CD4-positive, CD25-positive, alpha-beta regulatory T cell (primary cell): ENCODE measurements at regions not wholly inside any gene's neighbourhood (a gene's known extent, or its start where the extent isn't known, plus 50 kb on each side); places are given as distances from the start of the nearest gene placed in this dataset.

ENCODE experiments used
- ATAC-seq, 2 donors: fragments of 150-1000 bp; cut with Tn5 transposase; one replicate each; pipeline ENCODE4 v1.10.0; 2021; ENCODE audit warnings: low read depth in 2 of 2, moderate number of reproducible peaks in 2 of 2, moderate library complexity in 1 of 2
- DNase-seq, 3 donors: peaks; one replicate each; pipeline versions ENCODE4 v3.0.0 to v3.0.0-alpha.2; 2012 to 2022; ENCODE audit warnings: mixed read lengths in 1 of 3
- H3K27ac ChIP-seq: one replicate; pipeline ENCODE4 v1.7.0; 2013; ENCODE audit warnings: mild to moderate bottlenecking, low read length; ENCODE audit not compliant: insufficient read depth, poor library complexity, severe bottlenecking
- H3K27me3 ChIP-seq: one replicate; pipeline ENCODE4 v1.7.0; 2013; ENCODE audit warnings: low read length; ENCODE audit not compliant: control insufficient read depth, insufficient read depth
- H3K36me3 ChIP-seq: one replicate; pipeline ENCODE4 v1.7.0; 2013; ENCODE audit warnings: mild to moderate bottlenecking, low read length, moderate library complexity; ENCODE audit not compliant: control insufficient read depth, insufficient read depth
- H3K4me1 ChIP-seq: 2 replicates; pipeline ENCODE4 v1.7.0; 2013; ENCODE audit warnings: mild to moderate bottlenecking, low read length; ENCODE audit not compliant: insufficient read depth, control insufficient read depth, poor library complexity, severe bottlenecking
- H3K4me3 ChIP-seq: one replicate; pipeline ENCODE4 v1.7.0; 2013; ENCODE audit warnings: low read depth, mild to moderate bottlenecking, low read length, moderate library complexity
- H3K9me3 ChIP-seq, 2 experiments: 1 replicate in 1 of 2; 2 replicates in 1 of 2; pipeline ENCODE4 v1.7.0; 2013; ENCODE audit warnings: low read length in 2 of 2, mild to moderate bottlenecking in 1 of 2, moderate library complexity in 1 of 2; ENCODE audit not compliant: control insufficient read depth in 2 of 2
- H3K27ac Mint-ChIP-seq, 3 donors: one replicate each; pipeline ENCODE4 v1.8.0; 2020 to 2022; ENCODE audit warnings: mild to moderate bottlenecking in 3 of 3, mixed read lengths in 3 of 3, moderate library complexity in 2 of 3
- H3K27me3 Mint-ChIP-seq: one replicate; pipeline ENCODE4 v1.8.0; 2022; ENCODE audit warnings: mild to moderate bottlenecking, mixed read lengths
- H3K36me3 Mint-ChIP-seq: one replicate; pipeline ENCODE4 v1.8.0; 2020; ENCODE audit warnings: mixed read lengths
- H3K4me1 Mint-ChIP-seq, 4 donors: one replicate each; pipeline ENCODE4 v1.8.0; 2020 to 2022; ENCODE audit warnings: mixed read lengths in 4 of 4, mild to moderate bottlenecking in 1 of 4
- H3K4me3 Mint-ChIP-seq, 4 donors: one replicate each; pipeline ENCODE4 v1.8.0; 2020 to 2022; ENCODE audit warnings: mild to moderate bottlenecking in 4 of 4, mixed read lengths in 4 of 4, moderate library complexity in 3 of 4
- H3K9me3 Mint-ChIP-seq, 7 donors: one replicate each; pipeline ENCODE4 v1.8.0; 2020 to 2022; ENCODE audit warnings: mixed read lengths in 7 of 7, mild to moderate bottlenecking in 3 of 7, moderate library complexity in 2 of 7

DNA sequence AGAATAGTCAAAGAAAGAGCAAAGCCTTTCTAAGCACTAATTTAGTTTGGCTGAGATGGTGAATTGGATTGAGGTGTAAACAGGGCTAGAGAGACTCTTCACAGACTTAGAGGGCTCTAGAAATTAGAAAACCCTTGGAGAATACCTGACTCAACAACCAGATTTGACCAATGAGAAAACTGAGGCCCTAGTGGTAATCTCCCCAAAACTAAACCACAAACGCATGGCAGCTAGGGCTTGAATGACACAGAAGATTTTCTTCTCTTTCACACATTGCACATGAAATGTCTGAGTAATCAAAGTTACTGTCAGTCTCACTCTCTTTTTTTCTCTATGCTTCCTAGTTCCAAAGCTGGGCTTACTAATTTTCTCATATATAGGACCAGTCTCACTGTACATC lies 314.5 kb upstream of the KCNJ16 start:
- H3K27ac ChIP-seq = no peak overlapping the region
- no peak overlapping the region for H3K4me3 ChIP-seq
- no peaks in the 10 kb centered on the region for H3K4me1 ChIP-seq
- no peaks in the 10 kb centered on the region for H3K27me3 ChIP-seq
- ATAC-seq (no peak), DNase-seq (no peak)
- no peak overlapping the region for H3K4me3 Mint-ChIP-seq
- H3K9me3 ChIP-seq = no peaks in the 10 kb centered on the region
- H3K27me3 Mint-ChIP-seq = no peaks in the 10 kb centered on the region
- H3K36me3 Mint-ChIP-seq = no peaks in the 10 kb centered on the region
- H3K9me3 Mint-ChIP-seq = peaks cover 2 to 10% (median 7%) of the 10 kb centered on the region in 7 donors
- H3K4me1 Mint-ChIP-seq = no peaks in the 10 kb centered on the region
- no peak overlapping the region for H3K27ac Mint-ChIP-seq
- H3K36me3 ChIP-seq = no peaks in the 10 kb centered on the region

GRCh38 chr17:69761011-69761410 lies 314.0 kb upstream of the KCNJ16 start:
- ATAC-seq (no peak), DNase-seq (no peak)
- H3K4me1 ChIP-seq = no peaks in the 10 kb centered on the region
- no peaks in the 10 kb centered on the region for H3K36me3 ChIP-seq
- no peaks in the 10 kb centered on the region for H3K9me3 ChIP-seq
- H3K4me3 ChIP-seq = no peak overlapping the region
- H3K27ac Mint-ChIP-seq = no peak overlapping the region
- H3K36me3 Mint-ChIP-seq = no peaks in the 10 kb centered on the region
- no peaks in the 10 kb centered on the region for H3K4me1 Mint-ChIP-seq
- no peaks in the 10 kb centered on the region for H3K27me3 Mint-ChIP-seq
- H3K27me3 ChIP-seq = no peaks in the 10 kb centered on the region
- no peak overlapping the region for H3K27ac ChIP-seq
- H3K4me3 Mint-ChIP-seq = no peak overlapping the region
- H3K9me3 Mint-ChIP-seq = peaks cover 2 to 10% (median 7%) of the 10 kb centered on the region in 7 donors

DNA sequence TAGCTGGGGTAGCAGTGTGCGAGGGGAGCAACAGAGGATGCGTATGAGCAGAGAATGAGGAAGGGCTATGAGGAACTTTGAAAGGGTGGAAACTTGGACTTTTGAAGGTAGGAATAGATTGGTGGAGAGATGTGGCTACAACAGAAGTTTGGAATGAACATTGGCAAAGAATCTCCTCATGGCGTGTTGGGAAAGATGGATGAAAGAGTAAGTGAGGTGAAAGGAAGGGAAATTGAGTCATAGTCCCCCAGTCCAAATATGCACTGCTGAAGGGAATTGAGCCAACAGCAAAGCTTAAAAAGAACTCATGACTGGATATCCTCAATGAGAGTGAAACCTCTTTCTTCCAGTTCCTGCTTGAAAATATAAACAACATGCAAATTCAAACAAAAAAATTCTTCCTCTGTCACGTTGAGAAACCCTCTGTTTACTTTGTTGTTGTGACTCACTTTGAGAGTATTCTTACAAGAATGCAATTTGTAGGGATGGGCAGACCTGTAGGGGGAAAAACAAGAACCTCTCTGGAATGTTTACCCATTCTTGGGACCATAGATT lies 313.2 kb upstream of the KCNJ16 start:
- Mint-ChIP-seq H3K27ac (no peak overlapping the region), H3K9me3 (peaks cover 2 to 10% (median 4%) of the 10 kb centered on the region in 7 donors), H3K4me1 (no peaks in the 10 kb centered on the region), H3K36me3 (no peaks in the 10 kb centered on the region), H3K4me3 (no peak overlapping the region), H3K27me3 (no peaks in the 10 kb centered on the region)
- H3K27ac ChIP-seq = no peak overlapping the region
- no peaks in the 10 kb centered on the region for H3K4me1 ChIP-seq
- ATAC-seq (no peak), DNase-seq (no peak)
- no peak overlapping the region for H3K4me3 ChIP-seq
- no peaks in the 10 kb centered on the region for H3K27me3 ChIP-seq
- H3K9me3 ChIP-seq = no peaks in the 10 kb centered on the region
- no peaks in the 10 kb centered on the region for H3K36me3 ChIP-seq

- H3K27me3 ChIP-seq = no peaks in the 10 kb centered on the region
- H3K4me3 ChIP-seq = no peak overlapping the region
- ATAC-seq (no peak), DNase-seq (no peak)
- H3K4me1 ChIP-seq = no peaks in the 10 kb centered on the region
- H3K27ac ChIP-seq = no peak overlapping the region
- Mint-ChIP-seq H3K4me1 (no peaks in the 10 kb centered on the region), H3K27ac (no peak overlapping the region), H3K27me3 (no peaks in the 10 kb centered on the region), H3K9me3 (peaks cover 2 to 10% (median 4%) of the 10 kb centered on the region in 7 donors), H3K36me3 (no peaks in the 10 kb centered on the region), H3K4me3 (no peak overlapping the region)
- H3K36me3 ChIP-seq = no peaks in the 10 kb centered on the region
- no peaks in the 10 kb centered on the region for H3K9me3 ChIP-seq
Measured at GRCh38 chr17:69762359-69762758, 312.7 kb upstream of the KCNJ16 start.

DNA sequence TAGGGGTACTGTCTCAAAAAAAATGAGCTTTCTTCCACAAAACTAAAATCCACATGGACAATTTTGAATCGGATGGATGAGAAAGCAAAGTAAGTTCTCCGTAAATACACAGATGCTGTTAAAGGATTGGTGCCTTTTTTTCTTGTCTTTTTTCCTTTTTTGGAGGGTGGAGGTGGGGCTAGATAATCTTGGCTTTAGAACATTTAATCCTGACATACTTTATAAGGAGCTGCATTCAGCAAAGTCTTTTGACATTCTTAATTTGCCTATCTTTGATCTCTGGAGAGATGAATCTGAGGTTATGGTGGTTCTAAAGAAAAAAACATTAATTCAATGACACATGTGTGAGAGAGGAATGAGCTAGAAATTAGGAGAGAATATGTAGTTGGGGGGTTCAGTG lies 312.3 kb upstream of the KCNJ16 start:
- no peaks in the 10 kb centered on the region for H3K36me3 Mint-ChIP-seq
- Histone ChIP-seq H3K27me3 (no peaks in the 10 kb centered on the region), H3K27ac (no peak overlapping the region), H3K4me1 (no peaks in the 10 kb centered on the region), H3K9me3 (no peaks in the 10 kb centered on the region), H3K4me3 (no peak overlapping the region), H3K36me3 (no peaks in the 10 kb centered on the region)
- peaks cover under 1 to 10% (median 4%) of the 10 kb centered on the region in 7 donors for H3K9me3 Mint-ChIP-seq
- no peak overlapping the region for H3K4me3 Mint-ChIP-seq
- no peak overlapping the region for H3K27ac Mint-ChIP-seq
- no peak for DNase-seq
- no peaks in the 10 kb centered on the region for H3K4me1 Mint-ChIP-seq
- no peaks in the 10 kb centered on the region for H3K27me3 Mint-ChIP-seq
- no peak for ATAC-seq

- Mint-ChIP-seq H3K36me3 (no peaks in the 10 kb centered on the region), H3K4me3 (no peak overlapping the region), H3K27me3 (no peaks in the 10 kb centered on the region), H3K27ac (no peak overlapping the region), H3K9me3 (peaks cover 0 to 7% (median 3%) of the 10 kb centered on the region in 7 donors), H3K4me1 (no peaks in the 10 kb centered on the region)
- no peaks in the 10 kb centered on the region for H3K9me3 ChIP-seq
- H3K4me3 ChIP-seq = no peak overlapping the region
- no peaks in the 10 kb centered on the region for H3K36me3 ChIP-seq
- H3K27me3 ChIP-seq = no peaks in the 10 kb centered on the region
- DNase-seq = no peak
- ATAC-seq = no peak
- H3K4me1 ChIP-seq = no peaks in the 10 kb centered on the region
- no peak overlapping the region for H3K27ac ChIP-seq
Measured at GRCh38 chr17:69763503-69763902, 311.5 kb upstream of the KCNJ16 start.

GRCh38 chr17:69764146-69764545 lies 310.9 kb upstream of the KCNJ16 start:
- Mint-ChIP-seq H3K27ac (no peak overlapping the region), H3K4me1 (no peaks in the 10 kb centered on the region), H3K36me3 (no peaks in the 10 kb centered on the region), H3K27me3 (no peaks in the 10 kb centered on the region), H3K9me3 (peaks cover 0 to 7% (median 3%) of the 10 kb centered on the region in 7 donors), H3K4me3 (no peak overlapping the region)
- Histone ChIP-seq H3K9me3 (no peaks in the 10 kb centered on the region), H3K36me3 (no peaks in the 10 kb centered on the region), H3K4me3 (no peak overlapping the region), H3K27ac (no peak overlapping the region), H3K27me3 (no peaks in the 10 kb centered on the region), H3K4me1 (no peaks in the 10 kb centered on the region)
- no peak for ATAC-seq
- no peak for DNase-seq

- H3K27me3 ChIP-seq = no peaks in the 10 kb centered on the region
- H3K4me1 Mint-ChIP-seq = no peaks in the 10 kb centered on the region
- no peak overlapping the region for H3K27ac ChIP-seq
- H3K27ac Mint-ChIP-seq = no peak overlapping the region
- H3K4me3 Mint-ChIP-seq = no peak overlapping the region
- DNase-seq = no peak
- H3K9me3 Mint-ChIP-seq = peaks cover 0 to 11% (median 2%) of the 10 kb centered on the region in 7 donors
- no peaks in the 10 kb centered on the region for H3K4me1 ChIP-seq
- H3K9me3 ChIP-seq = no peaks in the 10 kb centered on the region
- no peaks in the 10 kb centered on the region for H3K36me3 Mint-ChIP-seq
- no peaks in the 10 kb centered on the region for H3K36me3 ChIP-seq
- no peaks in the 10 kb centered on the region for H3K27me3 Mint-ChIP-seq
- no peak for ATAC-seq
- H3K4me3 ChIP-seq = no peak overlapping the region
Measured at GRCh38 chr17:69769050-69769449, 306.0 kb upstream of the KCNJ16 start.
